Endothelial cell (in vitro differentiated cells): ENCODE measurements at regions not wholly inside any gene's neighbourhood (a gene's known extent, or its start where the extent isn't known, plus 50 kb on each side); places are given as distances from the start of the nearest gene placed in this dataset.

Experiments used
- DNase-seq: peaks from one replicate; pipeline ENCODE4 v3.0.0; 2021; ENCODE audit warnings: low spot score
- H3K27ac Mint-ChIP-seq: one replicate; pipeline ENCODE4 v1.8.0; 2021; ENCODE audit warnings: mixed read lengths, inconsistent platforms; ENCODE audit not compliant: unreplicated experiment
- H3K27me3 Mint-ChIP-seq: one replicate; pipeline ENCODE4 v1.8.0; 2021; ENCODE audit warnings: mild to moderate bottlenecking, moderate library complexity, mixed read lengths, inconsistent platforms; ENCODE audit not compliant: unreplicated experiment
- H3K36me3 Mint-ChIP-seq: one replicate; pipeline ENCODE4 v1.8.0; 2021; ENCODE audit warnings: mild to moderate bottlenecking, low read depth, mixed read lengths, inconsistent platforms; ENCODE audit not compliant: unreplicated experiment
- H3K4me1 Mint-ChIP-seq: one replicate; pipeline ENCODE4 v1.8.0; 2021; ENCODE audit warnings: mild to moderate bottlenecking, mixed read lengths, inconsistent platforms; ENCODE audit not compliant: unreplicated experiment
- H3K4me3 Mint-ChIP-seq: one replicate; pipeline ENCODE4 v1.8.0; 2021; ENCODE audit warnings: mild to moderate bottlenecking, mixed read lengths, inconsistent platforms; ENCODE audit not compliant: unreplicated experiment
- H3K9me3 Mint-ChIP-seq: one replicate; pipeline ENCODE4 v1.8.0; 2021; ENCODE audit warnings: mixed read lengths, inconsistent platforms; ENCODE audit not compliant: unreplicated experiment
- CTCF ChIP-seq: fragments of 200-600 bp; sonication (generic); IDR thresholded peaks from one replicate; pipeline ENCODE4 v1.5.0; 2021; ENCODE audit warnings: antibody characterized with exemption; ENCODE audit not compliant: unreplicated experiment

DNA sequence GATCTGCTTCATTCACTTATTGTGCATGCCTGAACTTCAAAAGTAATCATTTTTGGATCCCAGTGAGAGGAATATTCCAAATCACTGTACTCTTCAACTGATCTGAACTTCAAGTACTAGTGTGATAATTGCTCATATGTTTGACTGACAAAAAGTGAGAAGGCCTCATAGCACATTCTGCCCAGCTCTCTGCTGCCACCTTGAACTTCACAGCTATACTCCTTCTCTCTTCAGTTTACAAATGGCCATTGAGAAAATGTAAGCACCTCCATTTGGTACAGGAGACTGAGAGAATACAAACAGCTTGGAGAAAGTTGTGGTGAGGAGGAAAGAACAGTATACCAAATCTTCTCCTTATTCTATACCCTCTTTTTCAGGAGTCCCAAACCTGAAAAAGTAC is 946.0 kb upstream of the CHAC2 start:
- no peaks in the 10 kb centered on the region for H3K4me1 Mint-ChIP-seq
- no peak for TF ChIP-seq CTCF
- DNase-seq, result no peak
- no peaks in the 10 kb centered on the region for H3K9me3 Mint-ChIP-seq
- H3K36me3 Mint-ChIP-seq, result no peaks in the 10 kb centered on the region
- no peaks in the 10 kb centered on the region for H3K27me3 Mint-ChIP-seq
- no peak overlapping the region for H3K4me3 Mint-ChIP-seq
- no peak overlapping the region for H3K27ac Mint-ChIP-seq

DNA sequence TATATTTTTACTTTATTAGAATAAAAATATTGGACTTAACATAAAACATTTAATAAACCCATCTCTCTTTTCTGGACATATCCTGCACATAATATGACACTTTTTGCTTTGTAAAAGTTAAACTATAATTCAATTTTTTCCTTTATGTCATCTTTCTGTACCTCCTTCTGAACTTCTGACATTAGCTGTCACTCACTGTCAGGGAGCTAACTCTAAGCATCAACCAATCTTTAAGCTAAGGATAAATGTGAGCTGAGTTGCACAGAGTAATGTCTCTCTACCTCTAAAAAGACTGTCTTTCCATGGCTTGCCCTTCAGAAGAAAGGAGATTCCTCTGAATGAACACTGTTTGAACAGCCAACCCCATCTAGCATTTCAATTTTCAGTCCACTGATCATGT is 948.6 kb upstream of the CHAC2 start:
- no peak overlapping the region for H3K4me3 Mint-ChIP-seq
- no peak for DNase-seq
- no peaks in the 10 kb centered on the region for H3K4me1 Mint-ChIP-seq
- H3K36me3 Mint-ChIP-seq, result no peaks in the 10 kb centered on the region
- no peaks in the 10 kb centered on the region for H3K9me3 Mint-ChIP-seq
- no peaks in the 10 kb centered on the region for H3K27me3 Mint-ChIP-seq
- TF ChIP-seq CTCF, result no peak
- no peak overlapping the region for H3K27ac Mint-ChIP-seq

GRCh38 chr2:52810460-52810859 is 957.1 kb upstream of the CHAC2 start:
- H3K27me3 Mint-ChIP-seq, result no peaks in the 10 kb centered on the region
- H3K4me1 Mint-ChIP-seq, result peaks cover 5% of the 10 kb centered on the region
- H3K4me3 Mint-ChIP-seq, result no peak overlapping the region
- H3K9me3 Mint-ChIP-seq, result no peaks in the 10 kb centered on the region
- TF ChIP-seq CTCF, result no peak
- DNase-seq, result no peak
- no peak overlapping the region for H3K27ac Mint-ChIP-seq
- H3K36me3 Mint-ChIP-seq, result no peaks in the 10 kb centered on the region

- no peaks in the 10 kb centered on the region for H3K9me3 Mint-ChIP-seq
- peaks cover 5% of the 10 kb centered on the region for H3K4me1 Mint-ChIP-seq
- H3K27me3 Mint-ChIP-seq, result no peaks in the 10 kb centered on the region
- H3K4me3 Mint-ChIP-seq, result no peak overlapping the region
- TF ChIP-seq CTCF, result no peak
- no peak for DNase-seq
- no peaks in the 10 kb centered on the region for H3K36me3 Mint-ChIP-seq
- H3K27ac Mint-ChIP-seq, result no peak overlapping the region
These were observed 961.6 kb upstream of the CHAC2 start for GRCh38 chr2:52805901-52806410.

DNA sequence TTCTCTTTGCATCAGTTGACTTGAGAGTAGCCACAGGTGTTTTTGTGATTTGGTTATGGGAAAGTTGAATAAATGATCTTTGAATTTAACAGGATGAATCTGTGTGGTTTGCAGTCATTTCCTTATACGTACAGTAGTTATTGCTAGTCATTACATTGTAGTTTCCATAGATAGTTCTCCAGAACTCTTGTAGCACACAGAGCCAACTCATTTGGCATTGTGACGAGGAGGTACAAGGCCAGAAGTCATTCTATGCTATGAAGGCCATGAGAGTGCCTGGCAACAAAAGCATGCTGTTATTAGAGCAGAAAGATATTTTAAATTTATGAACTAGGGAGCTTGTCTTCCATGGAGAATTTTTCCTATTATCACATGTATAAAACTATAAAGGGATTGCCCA is 973.0 kb upstream of the CHAC2 start:
- Mint-ChIP-seq H3K4me3 (no peak overlapping the region), H3K36me3 (no peaks in the 10 kb centered on the region), H3K4me1 (no peaks in the 10 kb centered on the region), H3K27me3 (no peaks in the 10 kb centered on the region), H3K27ac (no peak overlapping the region), H3K9me3 (no peaks in the 10 kb centered on the region)
- TF ChIP-seq CTCF, result no peak
- DNase-seq, result no peak
